ENCODE measurements at regions not wholly inside any gene's neighbourhood (a gene's known extent, or its start where the extent isn't known, plus 50 kb on each side); places are given as distances from the start of the nearest gene placed in this dataset.
"Not testable (repeated sequence)": the region's sequence is repeated elsewhere in the genome, so short reads cannot be mapped to it uniquely, and the experiment has no call there.

DNA sequence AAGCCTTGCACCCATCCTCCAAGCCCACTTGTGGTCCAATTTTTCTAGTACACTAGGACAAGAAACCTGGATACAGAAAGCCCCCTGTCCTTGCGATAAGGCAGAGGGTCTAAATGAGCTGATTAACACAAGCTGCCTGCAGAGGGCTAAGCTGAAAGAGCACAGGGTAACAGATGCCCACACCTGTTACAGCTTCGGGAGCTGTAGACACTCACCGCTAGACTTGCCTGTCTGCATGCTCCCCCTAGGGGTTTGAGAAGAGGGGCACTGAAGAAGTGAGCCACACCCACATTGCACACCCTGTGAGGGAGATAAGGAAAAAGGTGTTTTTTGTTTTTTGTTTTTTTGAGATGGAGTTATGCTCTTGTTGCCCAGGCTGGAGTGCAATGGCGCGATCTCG, 386.5 kb upstream of the AUTS2 start:
- DNase-seq (ENCODE audit: low read depth in 3 of 3, low spot score in 2 of 3) = no peak

DNA sequence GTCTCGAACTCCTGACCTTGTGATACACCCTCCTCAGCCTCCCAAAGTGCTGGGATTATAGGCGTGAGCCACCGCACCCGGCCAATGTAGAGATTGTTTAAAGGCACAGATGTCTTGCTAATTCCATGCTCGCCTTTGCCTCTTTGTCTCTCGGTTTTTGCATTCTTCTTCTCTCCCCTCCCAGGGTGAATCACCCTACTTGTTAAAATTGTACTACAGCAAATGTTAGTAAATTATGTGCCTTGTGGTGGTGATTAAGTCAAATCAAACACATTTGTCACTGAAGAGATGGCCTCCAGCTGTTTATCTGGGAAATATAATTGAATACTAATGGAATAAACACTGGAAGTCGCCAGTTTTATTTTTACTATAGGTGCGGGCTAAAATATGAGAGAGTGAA, 384.4 kb upstream of the AUTS2 start:
- no peak for DNase-seq (ENCODE audit: low read depth in 3 of 3, low spot score in 2 of 3)

DNA sequence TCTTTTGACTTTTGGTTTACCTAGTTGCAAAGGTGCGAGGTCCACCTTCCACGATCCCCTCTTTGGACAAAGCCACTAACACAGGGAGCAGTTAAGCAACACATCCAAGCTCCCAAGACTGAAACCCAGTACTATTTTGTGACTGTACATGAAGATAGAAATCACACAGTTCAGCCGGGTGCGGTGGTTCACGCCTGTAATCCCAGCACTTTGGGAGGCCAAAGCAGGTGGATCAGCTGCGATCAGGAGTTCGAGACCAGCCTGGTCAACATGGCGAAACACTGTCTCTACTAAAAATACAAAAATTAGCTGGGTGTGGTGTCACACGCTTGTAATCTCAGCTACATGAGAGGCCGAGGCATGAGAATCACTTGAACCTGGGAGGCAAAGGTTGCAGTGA, 382.8 kb upstream of the AUTS2 start:
- not testable (repeated sequence) for DNase-seq (ENCODE audit: low read depth in 3 of 3, low spot score in 2 of 3)

DNA sequence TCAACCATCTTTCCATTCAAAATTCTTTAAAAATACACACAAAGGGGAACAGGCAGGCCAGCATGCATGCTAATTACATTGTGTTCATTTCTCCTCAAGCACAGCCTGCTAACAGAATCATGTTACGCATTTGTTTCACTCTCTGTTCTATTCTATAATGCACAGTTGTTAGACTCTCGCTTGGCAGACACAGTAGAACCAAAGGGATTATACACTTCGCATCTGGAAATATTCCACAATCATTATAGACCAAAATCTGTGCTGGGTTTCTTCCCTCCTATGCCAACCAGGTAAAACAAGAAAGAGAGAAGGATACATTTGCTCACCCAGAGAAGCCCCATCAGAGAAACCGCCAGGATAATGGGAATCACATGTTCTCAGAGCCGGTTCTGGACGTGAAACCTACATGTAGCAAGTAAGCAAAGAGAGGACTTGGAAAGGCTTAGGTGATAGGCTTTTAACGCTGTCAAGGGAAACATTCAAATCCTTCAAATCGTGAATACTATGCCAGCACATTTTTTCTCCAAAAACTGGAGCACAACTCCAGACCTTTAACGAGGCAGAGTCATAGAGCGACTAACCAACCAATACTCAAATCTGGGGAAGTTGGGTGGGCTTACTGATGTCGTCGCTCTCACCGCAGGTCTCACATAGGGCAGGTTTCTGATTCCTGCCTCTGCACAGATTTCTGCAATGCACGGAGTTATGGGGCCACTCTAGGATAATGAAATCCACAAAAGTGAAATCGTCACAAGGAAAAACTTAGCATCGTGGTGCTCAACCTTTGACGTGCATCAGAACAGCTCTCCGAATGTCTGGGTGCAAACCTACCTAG, 380.5 kb upstream of the AUTS2 start:
- DNase-seq (ENCODE audit: low read depth in 3 of 3, low spot score in 2 of 3) = no peak

DNA sequence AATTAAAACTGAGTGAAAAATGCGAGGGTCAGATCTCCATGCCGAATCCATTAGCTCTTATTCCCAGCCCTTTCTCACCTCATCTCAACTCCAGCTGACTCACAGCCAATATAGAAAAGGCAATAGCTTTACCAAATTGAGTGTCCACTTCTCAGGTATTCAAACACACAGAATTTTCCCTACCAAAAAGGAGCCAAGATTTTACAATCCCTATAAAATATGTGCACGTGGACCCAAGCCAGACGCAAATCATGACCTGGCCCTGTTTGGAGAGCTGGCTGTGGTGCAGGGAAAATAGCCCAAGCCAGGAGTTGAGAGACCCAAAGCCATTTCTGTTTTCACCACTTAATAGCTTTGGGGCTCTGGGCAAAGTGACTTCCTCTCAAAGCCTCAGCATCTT, 379.7 kb upstream of the AUTS2 start:
- no peak for DNase-seq (ENCODE audit: low read depth in 3 of 3, low spot score in 2 of 3)

DNA sequence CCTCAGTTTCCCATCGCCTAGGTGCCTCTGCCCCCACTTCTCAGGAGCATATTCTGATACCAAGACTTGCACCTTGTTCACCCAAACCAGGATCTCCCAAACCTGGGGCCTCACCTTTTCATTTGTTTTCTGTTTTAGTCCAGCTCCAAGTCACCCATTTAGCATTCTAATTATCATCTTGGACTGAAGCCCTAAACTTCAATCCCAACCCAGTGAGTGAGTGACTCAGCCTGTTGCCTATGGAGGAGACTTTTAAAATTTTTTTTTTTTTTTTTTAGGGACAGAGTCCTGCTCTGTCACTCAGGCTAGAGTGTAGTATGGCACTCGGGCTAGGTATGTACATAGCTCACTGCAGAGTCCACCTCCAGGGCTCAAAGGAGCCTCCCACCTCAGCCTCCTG, 378.9 kb upstream of the AUTS2 start:
- no peak for DNase-seq (ENCODE audit: low read depth in 3 of 3, low spot score in 2 of 3)

DNA sequence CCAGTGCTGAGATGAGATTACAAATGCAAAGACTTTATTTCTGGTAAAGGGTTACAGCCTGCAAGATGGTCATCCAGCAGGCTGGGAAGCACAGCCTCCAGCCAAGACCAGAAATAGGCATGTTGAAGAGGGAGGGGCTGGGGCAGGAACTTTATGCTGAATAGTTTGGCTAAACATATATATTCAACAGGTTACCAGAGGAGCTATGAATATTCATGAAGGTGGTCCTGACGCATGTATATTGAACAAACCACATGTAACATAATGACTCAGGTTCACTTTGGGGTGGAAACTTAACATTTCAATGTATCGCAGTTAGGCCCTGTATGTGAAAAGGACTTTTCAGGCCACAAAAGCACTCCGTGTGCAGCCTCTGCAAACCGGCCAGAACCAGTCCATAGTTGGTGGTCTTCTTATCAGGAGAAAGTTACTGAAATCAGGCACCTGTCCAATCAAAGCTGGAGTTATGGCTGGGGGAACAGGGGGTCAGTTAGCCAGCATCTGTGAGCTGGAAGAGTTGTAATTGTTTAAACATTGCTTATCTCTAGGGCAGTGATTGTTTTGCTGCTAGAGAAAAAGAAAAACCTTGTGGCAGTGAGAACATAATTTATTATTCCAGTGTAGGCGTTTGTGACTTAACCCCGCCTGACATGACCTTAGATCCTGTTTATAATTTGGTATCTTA, 372.9 kb upstream of the AUTS2 start:
- no peak for DNase-seq (ENCODE audit: low read depth in 3 of 3, low spot score in 2 of 3)

DNA sequence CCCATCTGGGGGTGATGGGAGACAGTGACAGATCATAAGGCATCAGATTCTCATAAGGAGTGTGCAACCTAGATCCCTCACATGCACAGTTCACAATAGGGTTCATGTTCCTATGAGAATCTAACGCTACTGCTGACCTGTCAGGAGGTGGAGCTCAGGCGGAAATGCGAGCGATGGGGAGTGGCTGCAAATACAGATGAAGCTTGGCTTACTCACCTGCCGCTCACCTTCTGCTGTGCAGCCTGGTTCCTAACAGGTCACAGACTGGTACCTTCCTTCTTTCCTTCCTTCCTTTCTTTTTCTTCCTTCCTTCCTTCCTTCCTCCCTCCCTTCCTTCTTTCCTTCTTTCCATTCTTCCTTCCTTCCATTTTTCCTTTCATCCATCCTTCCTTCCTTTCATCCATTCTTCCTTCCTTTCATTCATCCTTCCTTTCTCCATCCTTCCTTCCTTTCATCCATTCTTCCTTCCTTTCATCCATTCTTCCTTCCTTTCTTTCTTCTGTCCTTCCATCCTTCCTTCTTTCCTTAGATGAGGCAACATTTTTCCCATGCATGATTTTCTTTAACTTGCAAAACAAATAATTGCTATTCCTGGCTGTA, 370.0 kb upstream of the AUTS2 start:
- DNase-seq (ENCODE audit: low read depth in 3 of 3, low spot score in 2 of 3) = no peak

DNA sequence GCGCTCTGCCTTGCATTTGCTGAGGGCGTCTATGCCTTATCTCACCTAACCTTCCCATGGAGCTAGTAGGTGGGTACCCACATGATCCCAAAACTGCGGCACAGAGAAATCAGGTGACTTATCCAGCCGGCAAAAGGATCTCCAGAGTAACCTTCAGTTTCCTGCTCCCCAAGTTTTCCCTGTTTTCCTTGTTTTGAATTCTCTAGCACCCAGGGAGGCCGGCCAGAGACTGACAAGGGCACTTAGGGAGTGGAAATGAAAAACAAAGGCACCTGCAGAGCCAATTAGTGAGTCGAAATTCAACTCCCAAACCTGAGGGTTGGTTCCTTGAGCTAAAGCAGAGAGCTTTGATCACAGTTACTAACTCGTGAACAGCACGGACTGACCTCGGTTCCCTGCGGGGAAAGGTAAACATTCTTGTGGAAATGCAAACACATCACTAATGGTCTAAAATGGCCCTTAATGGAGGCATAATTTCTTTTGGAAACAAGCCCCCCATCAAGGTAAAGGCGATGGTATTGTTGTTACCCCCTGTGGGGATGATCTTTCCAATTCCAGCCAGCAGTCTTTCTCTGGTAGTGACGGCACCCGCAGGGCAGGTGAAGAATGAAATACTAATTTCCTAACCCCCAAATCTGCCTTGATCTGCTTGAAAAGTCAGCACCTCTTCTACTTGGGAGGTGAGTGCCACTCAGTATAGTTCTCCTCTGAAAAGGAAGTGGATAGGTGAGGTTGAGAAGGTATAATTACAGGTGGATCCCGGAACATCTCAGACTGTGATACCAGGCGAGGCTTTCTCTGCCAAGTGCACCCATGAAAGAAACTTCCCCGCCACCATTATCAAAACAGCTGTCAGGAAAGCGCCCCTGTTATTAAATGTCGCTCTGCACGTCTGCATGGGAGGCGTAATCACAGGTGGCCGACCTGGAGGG, 365.6 kb upstream of the AUTS2 start:
- DNase-seq (ENCODE audit: low read depth in 3 of 3, low spot score in 2 of 3) = peak in 1 of 3 donors; percentile 19

DNA sequence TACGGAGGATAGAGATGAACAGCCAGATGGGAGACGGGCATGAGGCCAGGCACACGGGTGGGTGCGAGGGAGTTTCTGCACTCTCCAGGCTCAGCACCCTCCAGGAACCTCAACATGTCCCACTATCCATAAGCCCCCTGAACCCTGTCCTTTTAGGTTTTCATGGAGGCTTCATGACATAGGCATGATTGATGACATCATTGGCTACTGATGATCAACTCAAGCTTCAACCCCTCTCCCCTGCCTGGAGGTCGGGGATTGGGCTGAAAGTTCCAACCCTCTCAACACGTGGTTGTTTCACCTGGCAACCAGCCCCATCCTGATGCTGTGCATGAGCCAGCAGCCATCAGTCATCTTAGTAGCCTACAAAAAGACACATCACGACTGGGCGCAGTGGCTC, 360.7 kb upstream of the AUTS2 start:
- DNase-seq (ENCODE audit: low read depth in 3 of 3, low spot score in 2 of 3) = no peak

DNA sequence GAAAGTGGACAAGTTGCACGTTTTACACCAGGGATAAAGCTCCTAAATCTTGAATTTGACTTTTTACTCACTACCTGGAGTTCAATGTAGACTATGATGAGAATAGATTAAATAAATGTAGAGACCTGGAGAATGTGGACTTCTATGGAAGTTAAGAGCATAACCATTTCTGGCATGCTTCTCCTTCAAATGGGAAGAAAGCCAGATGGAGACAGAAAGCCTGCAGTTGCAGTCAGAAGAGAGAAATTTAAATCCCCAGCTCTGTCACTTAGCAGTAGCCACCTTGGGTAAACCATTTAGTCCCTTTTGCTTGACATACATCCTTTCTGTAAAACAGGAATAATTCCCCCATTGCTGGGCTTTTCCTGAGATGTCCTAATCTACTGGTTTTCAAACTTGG, 355.3 kb upstream of the AUTS2 start:
- DNase-seq (ENCODE audit: low read depth in 3 of 3, low spot score in 2 of 3) = no peak

DNA sequence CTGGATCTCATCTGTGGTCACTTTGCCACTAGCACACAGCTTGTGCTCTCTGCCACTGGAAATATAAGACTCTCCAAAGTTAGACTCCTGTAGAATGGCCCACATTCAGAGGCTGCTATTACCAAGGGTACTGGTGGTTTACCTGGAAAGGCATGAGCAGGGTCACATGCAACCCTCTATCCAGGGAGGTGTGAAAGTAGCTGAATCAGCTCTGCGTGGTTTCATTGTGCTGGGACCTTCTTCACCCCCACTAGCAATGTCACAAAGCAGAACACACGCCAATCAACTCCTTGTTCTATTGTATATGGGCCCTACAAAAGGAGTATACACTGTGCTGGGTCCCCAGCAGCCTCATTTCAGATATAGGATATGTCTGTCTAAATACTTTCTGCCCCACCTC, 353.6 kb upstream of the AUTS2 start:
- no peak for DNase-seq (ENCODE audit: low read depth in 3 of 3, low spot score in 2 of 3)

DNA sequence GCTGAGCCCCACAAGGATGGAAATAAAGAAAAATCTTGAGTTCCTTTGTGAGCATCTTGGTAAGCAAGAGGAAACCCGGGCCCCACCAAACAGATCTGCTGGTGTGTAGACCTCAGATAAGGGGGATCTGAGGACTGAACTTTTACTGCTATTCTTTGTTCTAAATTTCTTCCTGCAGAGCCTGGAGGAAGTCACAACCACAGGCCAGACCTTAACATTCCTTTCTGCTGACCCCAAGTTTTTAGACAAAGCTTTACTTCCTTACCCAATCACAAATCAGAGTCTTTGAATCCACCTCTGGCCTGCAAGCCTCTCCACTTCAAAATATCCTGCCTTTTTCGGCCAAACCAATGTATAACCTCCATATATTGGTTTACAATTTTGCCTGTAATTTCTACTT, 352.6 kb upstream of the AUTS2 start:
- DNase-seq (ENCODE audit: low read depth in 3 of 3, low spot score in 2 of 3) = no peak

DNA sequence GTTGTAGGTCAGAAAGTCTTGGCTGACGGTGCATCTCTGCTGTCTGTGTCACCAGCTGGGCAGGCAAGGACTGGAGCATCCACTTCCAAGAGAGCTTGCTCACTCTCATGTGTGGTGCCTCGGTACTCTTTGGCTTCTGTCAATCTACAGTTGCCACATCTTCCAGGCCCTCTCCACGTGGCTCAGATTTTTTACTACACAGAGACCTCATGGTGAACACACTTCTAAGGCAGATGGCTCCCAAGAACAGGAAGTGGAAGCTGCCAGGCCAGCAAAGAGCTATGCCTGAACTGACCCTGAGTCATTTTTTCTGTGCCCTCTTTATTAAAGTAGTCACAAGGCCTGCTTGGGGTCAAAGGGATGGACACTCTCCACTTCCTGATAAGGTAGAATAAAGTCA, 351.5 kb upstream of the AUTS2 start:
- no peak for DNase-seq (ENCODE audit: low read depth in 3 of 3, low spot score in 2 of 3)

DNA sequence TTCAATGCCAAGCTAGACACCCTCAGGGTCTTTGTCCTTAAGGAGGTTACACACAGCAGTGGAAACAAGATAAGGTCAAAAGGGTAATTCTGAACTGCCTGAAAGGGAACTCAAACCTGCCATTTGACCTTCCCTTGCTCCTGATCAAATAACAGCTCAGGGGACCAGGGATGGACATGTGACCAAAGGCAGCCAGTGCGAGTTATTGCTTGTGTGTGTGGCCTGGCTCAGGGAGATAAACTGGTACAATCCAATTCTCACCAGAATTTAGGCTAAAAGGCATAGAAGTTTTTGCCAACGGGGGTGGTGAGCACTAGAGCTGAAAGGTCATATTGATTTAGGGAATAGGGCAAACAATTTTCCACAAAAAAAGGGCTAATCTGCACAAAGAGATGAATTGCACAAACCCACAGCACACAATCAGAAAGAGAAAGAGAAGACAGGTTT, 349.9 kb upstream of the AUTS2 start:
- not testable (repeated sequence) for DNase-seq (ENCODE audit: low read depth in 3 of 3, low spot score in 2 of 3)

DNA sequence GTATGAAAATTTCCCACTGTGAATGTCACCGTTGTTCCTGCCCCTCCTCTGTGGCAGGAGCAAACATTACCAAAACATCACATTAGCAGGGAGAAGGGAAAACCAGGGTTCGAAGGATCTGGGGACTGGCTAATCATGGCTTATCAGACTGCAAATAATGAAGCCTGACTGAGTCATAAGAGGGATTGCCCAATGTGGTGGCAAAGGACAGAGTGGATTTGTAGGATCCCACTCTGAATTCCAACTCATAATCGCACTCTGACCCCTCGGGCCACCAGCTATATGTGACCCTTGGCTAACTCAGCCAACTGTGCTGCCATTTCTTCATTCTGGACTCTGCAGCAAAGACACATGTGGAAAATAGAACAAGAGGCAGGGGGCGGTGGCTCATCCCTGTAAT, 347.3 kb upstream of the AUTS2 start:
- no peak for DNase-seq (ENCODE audit: low read depth in 3 of 3, low spot score in 2 of 3)

DNA sequence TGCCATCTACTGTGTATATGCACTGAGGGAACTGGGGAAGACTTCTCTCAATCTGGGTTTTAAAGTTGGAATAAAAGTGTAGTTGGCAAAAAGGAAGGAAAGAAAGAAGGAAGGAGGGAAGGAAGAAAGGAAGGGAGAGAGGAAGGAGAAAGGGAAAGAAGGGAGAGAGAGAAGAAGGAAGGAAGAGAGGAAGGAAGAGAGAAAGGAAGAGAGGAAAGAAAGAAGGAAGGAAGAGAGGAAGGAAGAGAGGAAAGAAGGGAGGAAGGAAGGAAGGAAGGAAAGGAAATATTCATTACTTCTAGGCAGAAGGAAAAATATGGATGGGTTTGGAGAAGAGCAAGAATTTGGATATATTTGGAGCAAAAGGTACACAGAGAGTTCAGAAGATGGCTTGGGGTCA, 343.6 kb upstream of the AUTS2 start:
- DNase-seq (ENCODE audit: low read depth in 3 of 3, low spot score in 2 of 3) = no peak

DNA sequence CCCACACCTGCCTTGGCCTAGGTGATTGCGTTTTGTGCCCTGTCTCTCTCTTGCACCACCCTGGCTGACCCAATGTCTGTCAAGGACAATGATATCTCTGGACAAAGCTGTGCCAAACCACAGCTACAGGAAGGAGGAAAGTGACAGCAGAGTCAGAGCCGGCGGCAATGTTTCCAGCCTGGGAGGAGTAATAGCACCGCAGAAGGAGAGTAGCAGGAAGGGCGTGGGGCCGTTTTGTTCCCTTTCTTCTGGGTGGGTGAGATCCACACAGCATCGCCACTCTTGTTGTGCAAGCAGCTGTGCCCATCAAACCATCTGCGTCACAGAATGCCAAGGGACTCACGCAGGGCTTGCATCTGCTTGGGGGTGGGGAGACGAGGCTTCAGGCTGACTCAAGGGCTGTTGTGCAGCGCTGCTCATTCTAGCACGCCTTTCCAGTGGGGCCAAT, 341.6 kb upstream of the AUTS2 start:
- DNase-seq (ENCODE audit: low read depth in 3 of 3, low spot score in 2 of 3) = no peak

DNA sequence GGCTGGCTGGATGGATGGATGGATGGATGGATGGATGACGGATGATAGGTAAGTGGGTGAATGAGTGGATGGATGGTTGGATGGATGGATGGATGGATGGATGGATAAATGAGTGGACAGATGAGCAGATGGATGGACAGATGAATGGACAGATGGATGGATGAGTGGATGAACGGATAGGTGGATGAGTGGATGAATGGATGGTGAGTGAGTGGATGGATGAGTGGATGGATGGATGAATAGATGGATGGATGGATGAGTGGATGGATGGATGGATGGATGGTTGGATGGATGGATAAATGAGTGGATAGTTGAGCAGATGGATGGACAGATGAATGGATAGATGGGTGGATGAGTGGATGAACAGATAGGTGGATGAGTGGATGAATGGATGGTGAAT, 340.7 kb upstream of the AUTS2 start:
- no peak for DNase-seq (ENCODE audit: low read depth in 3 of 3, low spot score in 2 of 3)

DNA sequence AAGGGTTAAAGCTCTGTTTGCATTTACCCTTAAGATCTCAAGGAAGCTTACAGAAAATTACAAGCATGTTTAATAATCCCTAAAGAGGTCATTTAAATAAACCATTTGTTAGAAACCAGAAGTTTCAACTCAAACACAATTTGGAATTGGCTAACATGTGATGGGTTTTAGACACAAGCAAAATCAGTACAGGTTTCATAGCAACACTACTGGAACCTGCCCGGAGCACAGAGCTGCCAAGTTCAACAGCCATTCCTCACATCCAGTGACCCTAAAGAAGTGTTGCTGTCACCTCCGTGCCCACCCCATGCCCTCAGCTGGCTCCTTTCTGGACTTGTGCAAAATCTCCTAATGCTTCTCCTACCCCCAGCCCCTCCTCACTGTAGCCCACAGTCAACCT, 338.8 kb upstream of the AUTS2 start:
- DNase-seq (ENCODE audit: low read depth in 3 of 3, low spot score in 2 of 3) = no peak

DNA sequence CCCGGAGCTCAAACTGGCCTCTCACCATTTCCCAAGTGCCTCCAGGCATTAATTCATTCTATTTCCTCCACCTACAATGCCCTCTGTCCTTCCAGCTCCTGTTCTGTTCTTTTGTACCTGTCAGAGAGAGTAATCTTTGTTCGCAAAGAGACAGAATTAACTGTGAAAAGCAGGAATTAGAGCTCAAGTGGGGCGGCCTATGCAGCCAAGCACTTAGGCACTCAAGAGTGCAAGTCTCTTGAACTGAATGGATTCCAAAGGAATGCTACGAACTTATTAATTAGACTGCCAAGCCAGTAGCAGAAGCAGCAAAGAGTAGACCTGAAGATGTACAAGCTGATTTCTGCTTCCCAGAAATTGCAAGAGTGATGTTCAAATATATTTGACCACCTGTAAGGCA, 338.3 kb upstream of the AUTS2 start:
- DNase-seq (ENCODE audit: low read depth in 3 of 3, low spot score in 2 of 3) = no peak
